IMR-90 (cell line): ENCODE measurements at regions not wholly inside any gene's neighbourhood (a gene's known extent, or its start where the extent isn't known, plus 50 kb on each side); places are given as distances from the start of the nearest gene placed in this dataset.

Experiments used
- ATAC-seq: fragments of 200-7000 bp; cut with Tn5 transposase; 2 replicates; pipeline ENCODE4 v1.9.1; 2020; ENCODE audit warnings: low read depth, mild to moderate bottlenecking, moderate library complexity
- BruUV-seq: library from RNA; stranded (reverse); fragments of 400-500 nt; replicated peaks from 2 replicates; lab custom pipeline; 2021; lab: Mats Ljungman, UMichigan
- CTCF ChIA-PET: fragments of 300-600 bp; formaldehyde crosslinking; extraction: SDS; loops from one replicate; lab custom pipeline; 2021; ENCODE audit warnings: antibody characterized with exemption; lab: Yijun Ruan, JAX
- POLR2A ChIA-PET: fragments of 300-600 bp; sonication (Branson Sonifier 250); formaldehyde crosslinking; loops from one replicate; lab custom pipeline; 2022; ENCODE audit warnings: antibody characterized with exemption; ENCODE audit not compliant: unreplicated experiment; lab: Charles Lee
- DNase-seq: peaks from one replicate; pipeline ENCODE4 v3.0.0; 2013
- H2AFZ ChIP-seq: replicated peaks from 2 replicates; pipeline ENCODE3; 2013; ENCODE audit warnings: low read length, mild to moderate bottlenecking; ENCODE audit not compliant: poor library complexity
- H2AK5ac ChIP-seq: 2 replicates; pipeline ENCODE4 v1.6.1; 2013; ENCODE audit warnings: low read depth, low read length, inconsistent platforms
- H2AK9ac ChIP-seq: replicated peaks from 2 replicates; pipeline ENCODE3; 2013; ENCODE audit warnings: mild to moderate bottlenecking, low read depth, low read length, moderate library complexity; ENCODE audit not compliant: poor library complexity
- H2BK120ac ChIP-seq: 2 replicates; pipeline ENCODE4 v1.6.1; 2013; ENCODE audit warnings: low read depth, low read length, inconsistent platforms
- H2BK15ac ChIP-seq: 3 replicates; pipeline ENCODE4 v1.6.1; 2013; ENCODE audit warnings: low read depth, low read length, inconsistent platforms
- H2BK20ac ChIP-seq: 2 replicates; pipeline ENCODE4 v1.6.1; 2013; ENCODE audit warnings: low read depth, mild to moderate bottlenecking, inconsistent platforms, low read length, moderate library complexity
- H2BK5ac ChIP-seq: 2 replicates; pipeline ENCODE4 v1.6.1; 2013; ENCODE audit warnings: mild to moderate bottlenecking, low read depth, low read length, inconsistent platforms; ENCODE audit not compliant: poor library complexity, severe bottlenecking
- H3K14ac ChIP-seq: replicated peaks from 2 replicates; pipeline ENCODE4 v1.6.1; 2013; ENCODE audit warnings: low read depth, low read length, inconsistent platforms
- H3K18ac ChIP-seq: 2 replicates; pipeline ENCODE4 v1.6.1; 2013; ENCODE audit warnings: low read depth, low read length, control low read depth
- H3K23ac ChIP-seq: 2 replicates; pipeline ENCODE4 v1.6.1; 2013; ENCODE audit warnings: low read depth, low read length, inconsistent platforms
- H3K27ac ChIP-seq: 2 replicates; pipeline ENCODE4 v1.5.1; 2013; ENCODE audit warnings: mild to moderate bottlenecking, control low read depth, low read length; ENCODE audit not compliant: insufficient read depth
- H3K27me3 ChIP-seq: 2 replicates; pipeline ENCODE4 v1.6.1; 2013; ENCODE audit warnings: low read length; ENCODE audit not compliant: control insufficient read depth, insufficient read depth
- H3K36me3 ChIP-seq: 2 replicates; pipeline ENCODE4 v1.6.1; 2013; ENCODE audit warnings: low read length, mixed read lengths; ENCODE audit not compliant: control insufficient read depth, insufficient read depth
- H3K4ac ChIP-seq: 2 replicates; pipeline ENCODE4 v1.6.1; 2013; ENCODE audit warnings: low read depth, low read length, inconsistent platforms
- H3K4me1 ChIP-seq: 2 replicates; pipeline ENCODE4 v1.6.1; 2013; ENCODE audit warnings: low read length, mixed read lengths; ENCODE audit not compliant: control insufficient read depth, insufficient read depth
- H3K4me2 ChIP-seq: 2 replicates; pipeline ENCODE4 v1.6.1; 2013; ENCODE audit warnings: low read depth, mild to moderate bottlenecking, control low read depth, low read length, moderate library complexity
- H3K4me3 ChIP-seq: 2 replicates; pipeline ENCODE4 v1.5.1; 2013; ENCODE audit warnings: low read depth, mild to moderate bottlenecking, control low read depth, low read length, moderate library complexity; ENCODE audit not compliant: insufficient read depth
- H3K56ac ChIP-seq: 2 replicates; pipeline ENCODE4 v1.6.1; 2013; ENCODE audit warnings: low read length, inconsistent platforms; ENCODE audit not compliant: insufficient read depth; ENCODE audit errors: extremely low read depth
- H3K79me1 ChIP-seq, 2 experiments: 2 replicates each; pipeline ENCODE4 v1.6.1; 2013; ENCODE audit warnings: low read length in 2 of 2, inconsistent platforms in 1 of 2, low read depth in 1 of 2
- H3K9ac ChIP-seq: 2 replicates; pipeline ENCODE4 v1.6.1; 2013; ENCODE audit warnings: low read depth, low read length, control low read depth
- H3K9me1 ChIP-seq: 2 replicates; pipeline ENCODE4 v1.6.1; 2013; ENCODE audit warnings: low read length, inconsistent platforms; ENCODE audit not compliant: insufficient read depth
- H3K9me3 ChIP-seq: 2 replicates; pipeline ENCODE4 v1.6.1; 2013; ENCODE audit warnings: low read length; ENCODE audit not compliant: control insufficient read depth, insufficient read depth
- H4K20me1 ChIP-seq: 2 replicates; pipeline ENCODE4 v1.6.1; 2013; ENCODE audit warnings: low read length, inconsistent platforms; ENCODE audit not compliant: insufficient read depth
- H4K5ac ChIP-seq: 2 replicates; pipeline ENCODE4 v1.6.1; 2013; ENCODE audit warnings: mild to moderate bottlenecking, low read depth, low read length, control low read depth
- H4K8ac ChIP-seq, 2 experiments: 2 replicates each; pipeline ENCODE4 v1.6.1; 2013; ENCODE audit warnings: low read depth in 2 of 2, low read length in 2 of 2, control low read depth in 1 of 2, inconsistent platforms in 1 of 2
- H4K91ac ChIP-seq: 2 replicates; pipeline ENCODE4 v1.6.1; 2013; ENCODE audit warnings: low read depth, low read length, inconsistent platforms; ENCODE audit not compliant: insufficient read depth
- BHLHE40 ChIP-seq: fragments of 150-350 bp; IDR thresholded peaks from 2 replicates; pipeline ENCODE4 v1.6.1; 2016; ENCODE audit warnings: mild to moderate bottlenecking, low read depth, low read length
- CEBPB ChIP-seq: IDR thresholded peaks from 2 replicates; pipeline ENCODE4 v1.6.1; 2012; ENCODE audit warnings: low read depth, low read length, improper control_type of control experiment
- CHD1 ChIP-seq: IDR thresholded peaks from 2 replicates; pipeline ENCODE4 v1.6.1; 2012; ENCODE audit warnings: low read depth, low read length, improper control_type of control experiment
- CTCF ChIP-seq: conservative IDR thresholded peaks from 2 replicates; pipeline ENCODE4 v1.5.1; 2012; ENCODE audit warnings: mild to moderate bottlenecking, low read depth, low read length, improper control_type of control experiment
- ELK1 ChIP-seq: fragments of 150-350 bp; IDR thresholded peaks from 2 replicates; pipeline ENCODE4 v1.6.1; 2016; ENCODE audit warnings: low read depth, mild to moderate bottlenecking, low read length, moderate library complexity, borderline replicate concordance
- FOS ChIP-seq: fragments of 150-350 bp; IDR thresholded peaks from 2 replicates; pipeline ENCODE4 v1.6.1; 2016; ENCODE audit warnings: low read depth, low read length
- MAZ ChIP-seq: IDR thresholded peaks from 2 replicates; pipeline ENCODE4 v1.6.1; 2012; ENCODE audit warnings: low read depth, mild to moderate bottlenecking, low read length, improper control_type of control experiment, moderate library complexity, borderline replicate concordance
- RAD21 ChIP-seq: IDR thresholded peaks from 2 replicates; pipeline ENCODE4 v1.6.1; 2012; ENCODE audit warnings: low read length, improper control_type of control experiment
- RFX5 ChIP-seq: IDR thresholded peaks from 2 replicates; pipeline ENCODE4 v1.8.0; 2012; ENCODE audit warnings: low read depth, mild to moderate bottlenecking, low read length, moderate library complexity
- SMC3 ChIP-seq: fragments of 150-350 bp; IDR thresholded peaks from 2 replicates; pipeline ENCODE4 v1.6.1; 2016; ENCODE audit warnings: low read depth, mild to moderate bottlenecking, antibody characterized with exemption, low read length, moderate library complexity
- USF2 ChIP-seq: fragments of 150-350 bp; IDR thresholded peaks from 2 replicates; pipeline ENCODE4 v1.6.1; 2017; ENCODE audit warnings: mild to moderate bottlenecking, antibody characterized with exemption, low read length, low read depth
- WGBS, 2 experiments: methylation state at CpG; one replicate each; pipeline versions ENCODE4 v1.1.5 to v1.1.7; 2013; ENCODE audit warnings: missing lambda C conversion rate in 2 of 2; ENCODE audit not compliant: insufficient read length in 1 of 2; ENCODE audit errors: extremely low coverage in 2 of 2; 5-methylcytosine and 5-hydroxymethylcytosine counted together
- dilution Hi-C: fragments of 300-500 bp; cut with HindIII; formaldehyde crosslinking; loops from one replicate; pipeline ENCODE4 v1.14.3; 2018; ENCODE audit warnings: low sequenced_read_pairs; ENCODE audit not compliant: unreplicated experiment
- in situ Hi-C: fragments of 300-500 bp; cut with MboI; formaldehyde crosslinking; loops from 3 replicates; pipeline ENCODE4 v1.14.3; 2019; ENCODE audit warnings: low sequenced_read_pairs, inconsistent platforms, mixed read lengths
- intact Hi-C: fragments of 100-400 bp; cut with micrococcal nuclease; formaldehyde crosslinking; loops from 2 replicates; pipeline ENCODE4 v1.10.0; 2022

GRCh38 chr3:106617276-106617675 lies 748.5 kb upstream of the CBLB start:
- Histone ChIP-seq H3K9me1 (no peaks in the 10 kb centered on the region; the same call in 1 of the 2 replicates), H3K9me3 (peaks cover 2% of the 10 kb centered on the region; the same call in 1 of the 2 replicates), H4K8ac (no peak overlapping the region), H3K14ac (0 out of 2 replicates have a peak overlapping the region, but pooled peaks have one; percentile 7), H3K79me1 (no peaks in the 10 kb centered on the region), H3K4me3 (no peak overlapping the region), H4K20me1 (no peaks in the 10 kb centered on the region), H3K27ac (no peak overlapping the region), H2BK120ac (peak overlapping the region; percentile 27; the same call in 1 of the 2 replicates), H2BK15ac (no peak overlapping the region), H2AFZ (no peak overlapping the region), H4K5ac (no peak overlapping the region), H2BK5ac (no peak overlapping the region), H3K4me1 (0 out of 2 replicates have a peak, but pooled peaks cover 2% of the 10 kb centered on the region), H3K27me3 (no peaks in the 10 kb centered on the region), H3K4ac (0 out of 2 replicates have a peak overlapping the region, but pooled peaks have one; percentile 30), H2AK5ac (no peak overlapping the region), H3K36me3 (no peaks in the 10 kb centered on the region), H3K4me2 (no peak overlapping the region), H3K18ac (no peak overlapping the region; the same call in 1 of the 2 replicates), H4K91ac (0 out of 2 replicates have a peak overlapping the region, but pooled peaks have one; percentile 17), H2AK9ac (no peak overlapping the region), H3K9ac (no peak overlapping the region), H3K56ac (no peak overlapping the region), H3K23ac (no peak overlapping the region), H2BK20ac (0 out of 2 replicates have a peak overlapping the region, but pooled peaks have one; percentile 36)
- BruUV-seq: no TSS peak
- in situ Hi-C loops (loop anchor here (5.0 kb wide), 1 partner anchor 440 kb away; no protein-coding TSS in a partner anchor), intact Hi-C loops (no loop called here), dilution Hi-C loops (no loop called here)
- ATAC-seq (peak; percentile 67), DNase-seq (peak; percentile 41)
- CTCF ChIA-PET: no interaction called here
- TF ChIP-seq CEBPB (no peak), BHLHE40 (no peak), RAD21 (no peak), MAZ (no peak), CTCF (no peak), ELK1 (no peak), FOS (no peak), CHD1 (no peak), USF2 (no peak; the same call in 1 of the 2 replicates), RFX5 (no peak), SMC3 (no peak)
- WGBS, 2 experiments: no CpG with 5 or more reads among the region's 2 CpGs
- POLR2A ChIA-PET: no interaction called here
